DMS79 (cell line): ENCODE measurements at regions not wholly inside any gene's neighbourhood (a gene's known extent, or its start where the extent isn't known, plus 50 kb on each side); places are given as distances from the start of the nearest gene placed in this dataset.

Experiments used
- DNase-seq: peaks from one replicate; lab custom pipeline; 2025; lab: John Stamatoyannopoulos, UW

DNA sequence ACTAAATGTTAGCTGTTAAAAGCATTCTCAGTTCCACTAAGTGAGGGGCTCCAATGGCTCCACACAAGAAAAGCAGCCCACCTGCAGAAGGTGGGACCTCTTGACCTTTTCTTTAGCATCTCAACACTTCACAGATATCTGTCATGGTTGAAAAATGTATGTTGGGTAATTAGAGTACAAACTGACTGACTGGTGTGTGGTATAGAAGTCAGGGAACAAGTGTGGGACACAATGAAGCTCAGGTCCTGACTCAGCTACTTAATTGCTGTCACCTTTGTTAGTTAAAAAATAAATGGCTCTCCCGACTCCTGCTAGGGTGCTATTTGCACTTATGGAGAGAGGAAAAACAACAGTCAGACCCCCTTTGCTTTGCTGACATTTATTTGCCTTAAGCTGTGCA is 299.0 kb downstream of the TTC6 start:
- DNase-seq = no peak

DNA sequence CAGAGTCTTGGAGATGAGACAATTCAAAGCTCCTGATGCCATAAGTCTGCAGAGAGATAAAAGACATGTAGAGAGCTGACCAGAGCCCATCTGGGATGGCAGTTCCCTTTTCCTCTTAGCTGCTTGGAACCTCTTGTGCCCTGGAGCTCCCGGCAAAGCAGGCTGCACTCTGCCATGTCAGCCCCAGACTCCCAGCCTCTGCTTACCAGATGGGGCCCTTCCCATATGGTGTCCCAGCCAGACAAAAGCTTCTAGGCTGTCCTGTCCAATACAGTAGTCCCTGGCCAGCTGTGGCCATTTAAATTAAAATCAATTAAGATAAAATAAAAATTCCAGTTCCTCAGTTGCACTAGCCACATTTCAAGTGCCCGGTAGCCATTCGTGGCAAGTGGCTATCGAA is 303.9 kb downstream of the TTC6 start:
- DNase-seq = no peak

DNA sequence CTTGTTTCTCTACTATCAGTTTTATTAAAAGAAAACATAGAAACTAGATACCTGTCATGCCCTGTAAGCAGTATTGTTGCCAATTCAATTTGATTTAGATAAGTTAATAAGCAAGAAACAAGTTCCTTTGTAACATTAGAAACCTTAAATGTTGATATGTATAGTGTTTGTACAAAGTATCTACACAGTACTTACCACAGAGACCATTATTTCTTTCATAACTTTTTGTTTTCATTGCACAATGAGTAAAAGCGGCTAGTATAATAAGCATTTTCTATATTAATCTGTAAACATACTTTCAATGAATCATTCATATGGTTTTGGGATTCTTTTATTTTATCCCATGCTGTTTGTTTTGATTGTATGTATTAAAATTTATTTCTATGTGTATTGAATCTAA is 305.1 kb downstream of the TTC6 start:
- DNase-seq = no peak

DNA sequence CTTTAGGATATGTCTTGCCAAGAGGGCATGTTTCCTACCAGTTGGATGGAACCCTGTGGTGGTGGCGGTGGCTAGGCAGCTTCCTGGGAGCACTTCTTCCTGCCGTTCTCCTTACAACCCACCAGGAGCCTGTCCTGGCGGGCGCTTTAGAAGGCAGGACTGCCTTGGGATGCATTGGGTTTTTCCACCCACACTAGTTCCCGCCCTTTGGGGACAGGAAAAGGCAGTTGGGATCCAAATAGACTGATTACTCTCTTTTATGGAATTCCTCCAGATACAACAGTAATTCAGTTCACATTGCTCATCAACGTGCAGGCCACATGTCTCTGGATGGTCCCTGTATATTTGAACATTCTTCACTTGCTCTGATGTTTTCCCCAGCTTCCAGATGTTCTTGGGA is 305.7 kb upstream of the SSTR1 start:
- DNase-seq = no peak

- DNase-seq = peak; percentile 37
Measured at GRCh38 chr14:37903343-37904191, 304.1 kb upstream of the SSTR1 start.

GRCh38 chr14:37924622-37925021 is 283.1 kb upstream of the SSTR1 start:
- DNase-seq = no peak

DNA sequence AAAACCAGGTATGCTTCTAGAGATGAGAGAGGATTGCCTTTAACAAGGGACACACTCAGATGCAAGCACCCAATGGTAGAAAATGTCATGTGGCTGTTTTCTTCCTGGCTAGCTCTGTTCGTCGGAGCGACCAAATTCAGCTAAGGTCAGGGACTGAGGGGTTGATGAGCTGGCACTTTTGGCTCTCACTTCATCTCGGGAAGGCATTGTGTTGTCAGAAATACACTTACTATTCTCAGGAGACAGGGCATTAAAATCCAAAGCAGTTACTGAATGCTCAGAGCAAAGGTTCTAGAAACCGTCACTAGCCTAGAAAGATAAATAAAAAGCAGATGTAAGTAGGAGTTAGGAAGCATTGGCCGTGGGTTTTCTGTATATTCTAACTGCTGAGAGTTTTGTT is 275.7 kb upstream of the SSTR1 start:
- DNase-seq = peak; percentile 3

GRCh38 chr14:37932481-37932880 is 275.2 kb upstream of the SSTR1 start:
- DNase-seq = no peak

- DNase-seq = no peak
Measured at GRCh38 chr14:37936971-37937370, 270.7 kb upstream of the SSTR1 start.

DNA sequence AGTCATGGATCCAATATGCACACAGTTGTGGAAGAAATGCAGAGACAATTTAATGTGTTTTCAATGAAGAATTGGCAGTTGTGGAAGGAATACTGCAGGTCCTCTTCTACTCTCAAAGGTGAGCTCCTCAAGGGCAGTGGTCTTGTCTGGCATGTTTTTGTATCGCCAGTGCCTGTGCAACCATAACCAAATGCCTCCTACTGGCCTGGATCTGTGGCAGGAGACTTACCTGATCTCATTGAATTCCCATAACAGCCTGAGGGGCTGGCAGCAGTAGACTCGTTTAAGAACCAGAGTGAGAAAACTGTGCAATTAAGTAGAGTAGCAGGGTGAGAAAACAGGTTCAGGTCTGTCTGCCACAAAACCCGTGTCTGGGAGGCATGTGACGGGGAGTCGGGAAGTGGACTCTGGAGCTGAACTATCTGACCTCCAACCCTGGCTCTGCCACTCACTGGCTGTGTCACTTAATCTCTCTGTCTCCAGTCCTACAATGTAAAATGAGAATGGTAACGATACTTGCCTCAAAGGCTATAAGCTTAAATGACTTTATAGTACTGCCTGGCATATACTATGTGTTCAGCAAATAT is 268.2 kb upstream of the SSTR1 start:
- no peak for DNase-seq

- DNase-seq = no peak
Measured at GRCh38 chr14:37945959-37946358, 261.7 kb upstream of the SSTR1 start.

DNA sequence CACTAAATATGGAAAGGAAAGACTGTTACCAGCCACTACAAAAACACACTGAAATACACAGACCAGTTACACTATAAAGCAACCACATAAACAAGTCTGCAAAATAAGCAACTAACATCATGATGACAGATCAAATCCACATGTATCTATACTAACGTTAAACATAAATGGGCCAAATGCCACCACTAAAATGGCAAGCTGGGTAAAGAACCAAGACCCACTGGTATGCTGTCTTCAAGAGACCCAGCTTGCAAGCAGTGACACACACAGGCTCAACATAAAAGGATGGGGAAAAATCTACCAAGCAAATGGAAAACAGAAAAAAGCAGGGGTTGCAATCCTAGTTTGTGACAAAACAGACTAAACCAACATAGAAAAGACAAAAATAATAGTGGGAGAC is 260.9 kb upstream of the SSTR1 start:
- no peak for DNase-seq

GRCh38 chr14:37948266-37948665 is 259.4 kb upstream of the SSTR1 start:
- DNase-seq = no peak

DNA sequence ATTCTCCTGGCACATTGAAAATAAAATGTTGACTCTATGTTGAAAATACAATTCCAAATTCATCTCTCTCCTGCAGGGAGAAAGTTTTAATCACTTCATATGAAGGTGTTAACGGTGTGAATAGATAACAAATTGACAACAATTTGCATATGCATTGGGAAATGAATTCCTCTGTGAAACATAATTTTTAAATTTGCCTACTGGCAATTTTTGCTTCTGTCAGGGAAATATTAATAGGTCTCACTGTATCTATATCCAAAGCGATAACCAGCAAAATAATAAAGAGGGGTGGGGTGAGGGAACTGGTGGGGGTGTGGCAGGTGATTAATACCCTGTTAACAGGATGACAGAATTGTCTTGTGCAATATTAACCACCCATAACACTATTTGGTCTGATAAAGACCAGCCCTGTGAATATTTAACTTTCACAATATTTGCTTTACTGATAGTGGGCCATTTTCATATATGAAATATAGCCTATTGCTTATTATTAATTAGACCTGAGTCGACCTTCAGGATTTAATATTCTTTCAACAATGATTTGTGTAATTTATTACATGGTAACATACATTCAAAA is 239.0 kb upstream of the SSTR1 start:
- DNase-seq = no peak

- no peak for DNase-seq
Measured at GRCh38 chr14:37969511-37969979, 238.2 kb upstream of the SSTR1 start.

- no peak for DNase-seq
Measured at GRCh38 chr14:37970696-37971095, 237.0 kb upstream of the SSTR1 start.

DNA sequence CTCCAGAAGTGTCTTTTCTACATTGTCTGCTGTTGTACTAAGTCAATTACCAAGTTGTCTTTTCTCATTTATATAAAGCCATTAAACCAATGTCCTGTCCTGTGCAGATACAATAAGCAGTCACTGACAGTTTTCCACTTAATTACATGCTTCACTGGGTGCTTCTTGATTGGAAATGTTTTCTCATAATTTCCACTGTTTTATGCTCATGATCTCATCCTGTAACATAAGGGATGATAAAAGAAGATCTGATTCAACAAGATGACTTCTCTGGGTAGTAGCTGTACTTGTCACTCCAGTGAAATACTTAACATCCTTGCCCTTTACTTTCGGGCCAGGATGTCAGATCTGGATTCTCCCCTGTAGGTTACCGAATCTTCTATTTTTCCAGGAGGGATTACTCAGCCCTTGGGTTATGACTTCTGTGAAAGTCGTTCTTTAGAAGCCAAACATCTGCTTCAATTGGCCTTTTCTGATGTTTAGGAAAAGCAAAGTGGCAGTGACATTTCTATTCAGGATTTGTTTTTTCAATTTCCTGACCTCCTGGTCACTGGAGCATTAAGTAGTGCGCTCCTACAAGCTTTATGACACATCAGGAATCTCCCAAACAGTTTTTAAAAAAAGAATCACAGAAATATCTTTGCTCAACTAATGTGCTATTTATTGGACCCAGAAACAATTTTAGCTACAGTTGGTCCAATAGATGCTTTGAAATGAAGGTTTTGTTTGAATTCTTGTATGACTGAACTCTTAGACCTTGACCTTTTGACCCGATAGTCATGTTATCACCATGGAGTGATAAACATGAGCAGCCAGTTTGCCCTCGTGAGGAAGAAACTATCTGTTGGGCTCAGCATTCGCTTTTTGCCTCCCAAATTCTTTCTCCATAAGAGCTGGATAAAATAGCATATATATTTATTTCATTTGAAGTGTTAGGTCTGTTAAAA is 234.5 kb upstream of the SSTR1 start:
- no peak for DNase-seq

GRCh38 chr14:37974421-37974820 is 233.3 kb upstream of the SSTR1 start:
- DNase-seq = no peak

GRCh38 chr14:37977481-37977880 is 230.2 kb upstream of the SSTR1 start:
- no peak for DNase-seq

GRCh38 chr14:37985826-37986470 is 221.8 kb upstream of the SSTR1 start:
- no peak for DNase-seq

GRCh38 chr14:37988472-37988871 is 219.2 kb upstream of the SSTR1 start:
- DNase-seq = no peak

- DNase-seq = no peak
Measured at GRCh38 chr14:37991027-37991426, 216.7 kb upstream of the SSTR1 start.
